ACC112 (cell line): ENCODE measurements at regions not wholly inside any gene's neighbourhood (a gene's known extent, or its start where the extent isn't known, plus 50 kb on each side); places are given as distances from the start of the nearest gene placed in this dataset.

Source experiments
- H2AFZ ChIP-seq: fragments of 200-600 bp; sonication (generic); one replicate; pipeline ENCODE4 v1.6.0; 2017; ENCODE audit warnings: antibody characterized with exemption, low read length; ENCODE audit not compliant: unreplicated experiment
- H3K27ac ChIP-seq: fragments of 200-600 bp; sonication (generic); 2 replicates; pipeline ENCODE4 v1.5.1; 2014; ENCODE audit warnings: low read depth, mild to moderate bottlenecking, antibody characterized with exemption, low read length, moderate library complexity
- H3K27me3 ChIP-seq: fragments of 200-600 bp; sonication (generic); 2 replicates; pipeline ENCODE4 v1.6.1; 2014; ENCODE audit warnings: mild to moderate bottlenecking, antibody characterized with exemption, low read length, moderate library complexity, mixed read lengths; ENCODE audit not compliant: insufficient read depth
- H3K36me3 ChIP-seq: fragments of 200-600 bp; sonication (generic); 2 replicates; pipeline ENCODE4 v1.6.1; 2016; ENCODE audit warnings: mild to moderate bottlenecking, antibody characterized with exemption, low read length, moderate library complexity, mixed read lengths; ENCODE audit not compliant: insufficient read depth
- H3K4me1 ChIP-seq: fragments of 200-600 bp; sonication (generic); one replicate; pipeline ENCODE4 v1.6.1; 2016; ENCODE audit warnings: low read length, mixed read lengths; ENCODE audit not compliant: insufficient read depth, unreplicated experiment, control insufficient read depth
- H3K4me3 ChIP-seq: fragments of 200-600 bp; sonication (generic); 2 replicates; pipeline ENCODE4 v1.5.1; 2014; ENCODE audit warnings: mild to moderate bottlenecking, low read depth, low read length
- H3K79me2 ChIP-seq: fragments of 200-600 bp; sonication (generic); one replicate; pipeline ENCODE4 v1.6.0; 2016; ENCODE audit warnings: low read length; ENCODE audit not compliant: control insufficient read depth, unreplicated experiment, insufficient read depth

DNA sequence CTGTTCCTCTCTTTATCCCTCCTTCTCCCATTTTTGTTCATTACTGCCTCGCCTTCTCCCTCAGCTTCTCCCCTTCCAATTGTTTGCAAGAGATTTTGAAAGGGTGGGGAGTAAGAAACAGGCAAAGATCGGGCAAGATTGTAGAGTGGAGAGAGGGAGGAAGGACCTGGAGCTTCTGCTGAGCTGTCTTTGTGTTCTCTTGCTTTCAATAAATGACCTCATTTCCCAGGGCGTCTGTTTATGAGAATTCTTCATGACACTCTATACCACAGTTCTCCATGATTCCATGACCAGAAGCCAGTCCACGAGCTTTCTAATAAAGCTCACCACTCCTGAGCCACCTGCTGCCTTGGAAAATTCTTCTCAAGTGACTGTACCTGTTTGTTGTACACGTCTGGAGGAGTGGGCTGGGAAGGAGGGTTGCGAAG lies 50.0 kb upstream of the PLEKHG1 start:
- Histone ChIP-seq H3K79me2 (no peaks in the 10 kb centered on the region), H3K27ac (no peak overlapping the region), H3K27me3 (peaks cover 43% of the 10 kb centered on the region), H3K36me3 (no peaks in the 10 kb centered on the region), H3K4me1 (no peaks in the 10 kb centered on the region), H3K4me3 (no peak overlapping the region), H2AFZ (no peak overlapping the region)
